ENCODE measurements at regions not wholly inside any gene's neighbourhood (a gene's known extent, or its start where the extent isn't known, plus 50 kb on each side); places are given as distances from the start of the nearest gene placed in this dataset.
"Not testable (repeated sequence)": the region's sequence is repeated elsewhere in the genome, so short reads cannot be mapped to it uniquely, and the experiment has no call there.

DNA sequence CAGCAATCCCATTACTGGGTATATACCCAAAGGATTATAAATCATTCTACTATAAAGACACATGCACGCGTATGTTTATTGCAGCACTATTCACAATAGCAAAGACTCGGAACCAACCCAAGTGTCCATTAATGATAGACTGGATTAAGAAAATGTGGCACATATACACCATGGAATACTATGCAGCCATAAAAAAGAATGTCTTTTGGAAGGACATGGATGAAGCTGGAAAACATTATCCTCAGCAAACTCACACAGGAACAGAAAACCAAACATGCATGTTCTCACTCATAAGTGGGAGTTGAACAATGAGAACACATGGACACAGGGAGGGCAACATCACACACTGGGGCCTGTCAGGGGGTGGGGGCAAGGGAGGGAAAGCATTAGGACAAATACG is 143.7 kb upstream of the IVNS1ABP start:
- TF ChIP-seq, protein P1, sequence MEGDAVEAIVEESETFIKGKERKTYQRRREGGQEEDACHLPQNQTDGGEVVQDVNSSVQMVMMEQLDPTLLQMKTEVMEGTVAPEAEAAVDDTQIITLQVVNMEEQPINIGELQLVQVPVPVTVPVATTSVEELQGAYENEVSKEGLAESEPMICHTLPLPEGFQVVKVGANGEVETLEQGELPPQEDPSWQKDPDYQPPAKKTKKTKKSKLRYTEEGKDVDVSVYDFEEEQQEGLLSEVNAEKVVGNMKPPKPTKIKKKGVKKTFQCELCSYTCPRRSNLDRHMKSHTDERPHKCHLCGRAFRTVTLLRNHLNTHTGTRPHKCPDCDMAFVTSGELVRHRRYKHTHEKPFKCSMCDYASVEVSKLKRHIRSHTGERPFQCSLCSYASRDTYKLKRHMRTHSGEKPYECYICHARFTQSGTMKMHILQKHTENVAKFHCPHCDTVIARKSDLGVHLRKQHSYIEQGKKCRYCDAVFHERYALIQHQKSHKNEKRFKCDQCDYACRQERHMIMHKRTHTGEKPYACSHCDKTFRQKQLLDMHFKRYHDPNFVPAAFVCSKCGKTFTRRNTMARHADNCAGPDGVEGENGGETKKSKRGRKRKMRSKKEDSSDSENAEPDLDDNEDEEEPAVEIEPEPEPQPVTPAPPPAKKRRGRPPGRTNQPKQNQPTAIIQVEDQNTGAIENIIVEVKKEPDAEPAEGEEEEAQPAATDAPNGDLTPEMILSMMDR (IDR thresholded peaks at IDR 0.05), result not testable (repeated sequence)
- not testable (repeated sequence) for TF ChIP-seq POLR2A (IDR thresholded peaks at IDR 0.05)
